HEK293 (cell line): ENCODE measurements at regions not wholly inside any gene's neighbourhood (a gene's known extent, or its start where the extent isn't known, plus 50 kb on each side); places are given as distances from the start of the nearest gene placed in this dataset.

Source experiments
- CTCF ChIA-PET: fragments of 350-600 bp; formaldehyde crosslinking; extraction: SDS; loops from one replicate; lab custom pipeline; 2021; ENCODE audit warnings: antibody characterized with exemption; lab: Yijun Ruan, JAX
- POLR2A ChIA-PET: fragments of 300-600 bp; formaldehyde crosslinking; extraction: SDS; loops from one replicate; lab custom pipeline; 2020; ENCODE audit warnings: antibody characterized with exemption, inconsistent platforms; lab: Yijun Ruan, JAX
- H3K27ac ChIP-seq: fragments of 200-500 bp; sonication (Bioruptor generic); 2 replicates; pipeline ENCODE4 v1.5.1; 2014; ENCODE audit warnings: low read depth, low read length, control low read depth, inconsistent platforms; ENCODE audit errors: extremely low read depth
- H3K36me3 ChIP-seq, 2 experiments: fragments of 200-500 bp in 1 of 2; sonication (Bioruptor generic) in 1 of 2; 1 replicate in 1 of 2; 2 replicates in 1 of 2; pipeline ENCODE4 v1.5.1; 2014 to 2017; ENCODE audit warnings: inconsistent platforms in 2 of 2, low read length in 2 of 2; ENCODE audit not compliant: control insufficient read depth in 2 of 2, insufficient read depth in 1 of 2
- H3K4me1 ChIP-seq: fragments of 200-500 bp; sonication (Bioruptor generic); 2 replicates; pipeline ENCODE4 v1.5.1; 2014; ENCODE audit warnings: mild to moderate bottlenecking, low read length, inconsistent platforms; ENCODE audit not compliant: control insufficient read depth, insufficient read depth
- H3K4me3 ChIP-seq: 2 replicates; pipeline ENCODE4 v1.5.1; 2011; ENCODE audit warnings: low read depth, mild to moderate bottlenecking, control low read depth, low read length, moderate library complexity
- H3K9me3 ChIP-seq: fragments of 200-500 bp; sonication (Bioruptor generic); 2 replicates; pipeline ENCODE4 v1.5.1; 2014; ENCODE audit warnings: low read depth, low read length, inconsistent platforms; ENCODE audit not compliant: control insufficient read depth, insufficient read depth
- BCL11A ChIP-seq: fragments of 450-650 bp; formaldehyde crosslinking; IDR thresholded peaks from 2 replicates; pipeline ENCODE4 v1.5.1; 2016; ENCODE audit warnings: low read depth, missing biosample characterization, missing genetic modification characterization
- HIC1 ChIP-seq: fragments of 450-650 bp; formaldehyde crosslinking; IDR thresholded peaks from 2 replicates; pipeline ENCODE4 v1.5.1; 2016; ENCODE audit warnings: missing biosample characterization, missing genetic modification characterization
- IKZF3 ChIP-seq: fragments of 450-650 bp; IDR thresholded peaks from 2 replicates; pipeline ENCODE4 v1.5.0; 2018; ENCODE audit warnings: missing biosample characterization, mild to moderate bottlenecking, missing genetic modification characterization, moderate library complexity
- MZF1 ChIP-seq: fragments of 450-650 bp; formaldehyde crosslinking; IDR thresholded peaks from 2 replicates; pipeline ENCODE4 v1.5.1; 2017; ENCODE audit warnings: missing biosample characterization, missing genetic modification characterization, borderline replicate concordance
- SALL2 ChIP-seq: fragments of 450-650 bp; formaldehyde crosslinking; IDR thresholded peaks from 2 replicates; pipeline ENCODE4 v1.5.0; 2017; ENCODE audit warnings: missing biosample characterization, mild to moderate bottlenecking, missing genetic modification characterization, borderline replicate concordance
- SCRT2 ChIP-seq: fragments of 450-650 bp; formaldehyde crosslinking; IDR thresholded peaks from 2 replicates; pipeline ENCODE4 v1.5.1; 2016; ENCODE audit warnings: missing biosample characterization, missing genetic modification characterization
- SP2 ChIP-seq: fragments of 450-650 bp; formaldehyde crosslinking; IDR thresholded peaks from 2 replicates; pipeline ENCODE4 v1.5.1; 2016; ENCODE audit warnings: missing biosample characterization, missing genetic modification characterization
- ZNF140 ChIP-seq: fragments of 450-650 bp; formaldehyde crosslinking; IDR thresholded peaks from 2 replicates; pipeline ENCODE4 v1.5.1; 2016; ENCODE audit warnings: missing biosample characterization, missing genetic modification characterization
- ZNF174 ChIP-seq: fragments of 450-650 bp; formaldehyde crosslinking; IDR thresholded peaks from 2 replicates; pipeline ENCODE4 v1.5.0; 2017; ENCODE audit warnings: missing biosample characterization, mild to moderate bottlenecking, missing genetic modification characterization
- ZNF184 ChIP-seq: fragments of 450-650 bp; IDR thresholded peaks from 2 replicates; pipeline ENCODE4 v1.5.1; 2018; ENCODE audit warnings: missing biosample characterization, mild to moderate bottlenecking, missing genetic modification characterization
- ZNF202 ChIP-seq: fragments of 450-650 bp; formaldehyde crosslinking; IDR thresholded peaks from 2 replicates; pipeline ENCODE4 v1.5.1; 2016; ENCODE audit warnings: missing biosample characterization, missing genetic modification characterization, borderline replicate concordance
- ZNF223 ChIP-seq: fragments of 450-650 bp; formaldehyde crosslinking; IDR thresholded peaks from 2 replicates; pipeline ENCODE4 v1.5.1; 2016; ENCODE audit warnings: missing biosample characterization, missing genetic modification characterization
- ZNF26 ChIP-seq: fragments of 450-650 bp; formaldehyde crosslinking; IDR thresholded peaks from 2 replicates; pipeline ENCODE4 v1.5.1; 2016; ENCODE audit warnings: missing biosample characterization, missing genetic modification characterization
- ZNF266 ChIP-seq: fragments of 450-650 bp; formaldehyde crosslinking; IDR thresholded peaks from 2 replicates; pipeline ENCODE4 v1.5.1; 2016; ENCODE audit warnings: missing biosample characterization, missing genetic modification characterization, low read depth
- ZNF311 ChIP-seq: fragments of 450-650 bp; formaldehyde crosslinking; IDR thresholded peaks from 2 replicates; pipeline ENCODE4 v1.5.1; 2017; ENCODE audit warnings: missing biosample characterization, missing genetic modification characterization, borderline replicate concordance
- ZNF404 ChIP-seq: fragments of 450-650 bp; formaldehyde crosslinking; IDR thresholded peaks from 2 replicates; pipeline ENCODE4 v1.5.1; 2017; ENCODE audit warnings: missing biosample characterization, missing genetic modification characterization
- ZNF433 ChIP-seq: fragments of 450-650 bp; formaldehyde crosslinking; IDR thresholded peaks from 2 replicates; pipeline ENCODE4 v1.5.1; 2016; ENCODE audit warnings: missing biosample characterization, missing genetic modification characterization, low read depth
- ZNF501 ChIP-seq: fragments of 450-650 bp; formaldehyde crosslinking; IDR thresholded peaks from 2 replicates; pipeline ENCODE4 v1.5.1; 2016; ENCODE audit warnings: missing biosample characterization, missing genetic modification characterization
- ZNF514 ChIP-seq: fragments of 450-650 bp; formaldehyde crosslinking; IDR thresholded peaks from 2 replicates; pipeline ENCODE4 v1.5.1; 2016; ENCODE audit warnings: missing biosample characterization, missing genetic modification characterization
- ZNF558 ChIP-seq: fragments of 450-650 bp; formaldehyde crosslinking; IDR thresholded peaks from 2 replicates; pipeline ENCODE4 v1.5.1; 2016; ENCODE audit warnings: missing biosample characterization, missing genetic modification characterization
- ZNF658 ChIP-seq: fragments of 450-650 bp; formaldehyde crosslinking; IDR thresholded peaks from 2 replicates; pipeline ENCODE4; 2016; ENCODE audit warnings: missing biosample characterization, missing genetic modification characterization
- ZNF747 ChIP-seq: fragments of 450-650 bp; formaldehyde crosslinking; IDR thresholded peaks from 2 replicates; pipeline ENCODE4 v1.5.1; 2016; ENCODE audit warnings: missing biosample characterization, missing genetic modification characterization
- ZNF785 ChIP-seq: fragments of 450-650 bp; formaldehyde crosslinking; IDR thresholded peaks from 2 replicates; pipeline ENCODE4 v1.5.1; 2016; ENCODE audit warnings: missing biosample characterization, missing genetic modification characterization
- ZSCAN18 ChIP-seq: fragments of 450-650 bp; formaldehyde crosslinking; IDR thresholded peaks from 2 replicates; pipeline ENCODE4 v1.5.1; 2016; ENCODE audit warnings: missing biosample characterization, missing genetic modification characterization

GRCh38 chr11:19410032-19410431 is 169.3 kb upstream of the E2F8 start (continued):
- TF ChIP-seq ZNF785 (tag by site-specific recombination) (no peak), ZNF747 (tag by site-specific recombination) (no peak), ZNF404 (no peak), SALL2 (tag by site-specific recombination) (no peak)

GRCh38 chr11:19409307-19409706 is 168.6 kb upstream of the E2F8 start:
- no peaks in the 10 kb centered on the region for H3K4me1 ChIP-seq
- TF ChIP-seq MZF1: no peak
- no peak for TF ChIP-seq SCRT2 (tag by site-specific recombination)
- no peak for TF ChIP-seq ZNF311
- no peak for TF ChIP-seq ZNF266 (tag by site-specific recombination)
- TF ChIP-seq ZNF184 (tag by site-specific recombination): no peak
- TF ChIP-seq ZNF658: no peak
- no peak for TF ChIP-seq SP2 (tag by site-specific recombination)
- no peak for TF ChIP-seq ZNF433 (tag by site-specific recombination)
- TF ChIP-seq ZNF140 (tag by site-specific recombination): no peak
- TF ChIP-seq ZNF174 (tag by site-specific recombination): no peak
- no peak for TF ChIP-seq BCL11A (tag by site-specific recombination)
- no peak for TF ChIP-seq ZNF558 (tag by site-specific recombination)
- TF ChIP-seq ZSCAN18 (tag by site-specific recombination): no peak
- TF ChIP-seq ZNF26 (tag by site-specific recombination): no peak
- no peak for TF ChIP-seq ZNF514 (tag by site-specific recombination)
- no peak for TF ChIP-seq ZNF223 (tag by site-specific recombination)
- no peak for TF ChIP-seq ZNF501 (tag by site-specific recombination)
- no peak for TF ChIP-seq HIC1 (tag by site-specific recombination)
- TF ChIP-seq ZNF202 (tag by site-specific recombination): no peak
- no peak for TF ChIP-seq IKZF3 (tag by site-specific recombination)
- TF ChIP-seq, all 188 proteins: peak for 0
- POLR2A ChIA-PET: no interaction called here
- H3K27ac ChIP-seq: no peak overlapping the region
- no peaks in the 10 kb centered on the region for H3K36me3 ChIP-seq
- H3K9me3 ChIP-seq: no peaks in the 10 kb centered on the region
- CTCF ChIA-PET: interaction anchor here (0.6 to 0.9 kb wide), 2 partner anchors 10 to 11 kb away, joined by 3 read pairs; no protein-coding TSS in a partner anchor
- no peak overlapping the region for H3K4me3 ChIP-seq
